Amniotic stem cell (primary cell): ENCODE measurements at regions not wholly inside any gene's neighbourhood (a gene's known extent, or its start where the extent isn't known, plus 50 kb on each side); places are given as distances from the start of the nearest gene placed in this dataset.
"Not testable (repeated sequence)": the region's sequence is repeated elsewhere in the genome, so short reads cannot be mapped to it uniquely, and the experiment has no call there.

Experiments used
- DNase-seq: peaks from one replicate; lab custom pipeline; 2025; lab: John Stamatoyannopoulos, UW

DNA sequence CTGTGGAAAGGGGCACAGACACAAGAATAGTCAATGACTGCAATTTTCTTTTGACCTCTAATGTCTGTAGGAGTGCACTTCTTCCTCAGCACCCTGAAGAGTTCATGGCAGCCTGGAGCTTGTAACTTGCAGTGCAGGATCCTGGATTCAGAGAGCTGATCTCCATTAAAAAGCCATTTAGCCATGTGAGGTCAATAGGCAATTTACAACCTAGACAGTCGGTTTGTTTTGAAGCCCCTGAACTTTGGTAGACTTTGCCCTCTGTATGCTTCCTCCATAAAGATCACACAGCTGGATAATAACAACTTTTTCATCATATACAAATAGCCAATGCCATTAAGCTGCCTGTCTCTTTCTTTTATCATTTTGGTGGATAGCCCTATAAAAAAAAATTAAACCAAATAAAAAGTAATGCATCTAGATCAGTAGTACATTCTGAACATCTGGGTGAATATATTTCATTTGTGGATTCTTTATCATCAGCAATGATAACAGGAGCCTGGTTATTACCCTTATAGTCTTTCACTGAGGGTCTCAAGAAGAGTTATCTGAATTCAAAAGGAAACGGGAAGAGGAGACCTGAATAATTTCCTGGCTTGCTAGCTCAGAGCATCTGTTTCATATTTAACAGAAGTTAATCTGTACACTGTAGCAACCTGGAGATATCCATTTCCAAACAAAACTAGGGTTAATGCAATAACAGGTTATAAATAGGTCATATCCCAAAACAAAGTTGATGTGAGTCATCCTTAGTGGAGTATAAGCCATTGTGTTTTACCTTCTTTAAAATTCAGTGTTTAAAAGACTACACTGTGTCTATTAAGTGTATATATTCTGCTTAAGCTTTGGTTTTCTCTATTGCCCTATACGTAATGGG, 193.8 kb upstream of the ACTBL2 start:
- DNase-seq: no peak

DNA sequence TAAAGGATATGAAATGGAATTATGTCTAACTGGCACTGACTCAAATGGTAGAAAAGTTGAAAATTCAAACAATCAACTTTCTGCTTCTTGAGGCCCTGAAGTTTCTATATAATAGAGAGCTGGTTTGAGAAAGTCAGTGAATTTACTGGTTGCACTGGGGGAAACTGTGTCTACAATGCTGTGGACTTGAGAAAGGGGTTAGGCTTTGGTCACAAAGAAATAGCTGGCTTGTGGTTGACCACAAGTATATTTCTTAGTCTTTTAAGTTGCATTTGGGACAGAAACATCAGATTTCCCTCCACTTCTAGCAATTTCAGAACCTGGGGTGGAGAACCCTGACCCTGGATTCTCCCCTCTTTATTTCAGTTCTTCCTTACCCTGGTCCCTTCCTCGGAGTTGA, 192.6 kb upstream of the ACTBL2 start:
- DNase-seq: no peak

DNA sequence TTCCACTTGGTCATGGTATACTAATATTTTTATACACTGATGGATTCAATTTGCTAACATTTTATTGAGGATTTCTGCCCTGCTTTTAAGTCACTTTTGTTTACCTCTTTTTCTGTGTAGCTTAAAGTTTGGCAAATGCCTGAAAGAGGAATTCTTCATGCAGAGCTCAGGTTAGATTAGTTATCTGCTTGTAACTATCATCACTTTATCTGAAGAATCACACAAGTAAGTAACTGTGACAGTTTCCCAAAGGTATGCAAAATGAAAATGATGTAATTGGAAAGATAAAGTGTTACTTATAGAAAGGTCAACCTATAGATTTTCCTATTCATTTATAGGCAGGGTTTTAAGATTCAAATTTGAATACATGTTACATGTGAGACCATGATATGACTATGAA, 188.8 kb upstream of the ACTBL2 start:
- no peak for DNase-seq

DNA sequence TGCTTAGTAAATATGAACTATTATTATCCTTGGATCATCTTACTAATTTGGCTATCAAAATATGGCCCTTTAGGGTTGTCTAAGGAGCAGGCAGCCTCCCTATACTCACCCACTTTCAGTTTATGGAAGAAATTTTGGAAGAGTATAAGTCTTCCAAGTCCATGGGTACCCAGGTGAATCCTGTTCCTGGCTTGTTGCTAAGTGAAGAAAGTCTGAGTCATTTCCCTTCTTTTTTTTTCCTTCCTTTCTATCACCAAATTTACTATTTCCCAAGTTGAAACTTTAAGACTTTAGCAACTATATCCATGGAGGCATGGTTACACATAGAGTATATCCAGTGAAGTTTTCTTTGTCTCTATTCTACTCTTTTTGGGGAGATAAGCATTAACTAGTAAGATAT, 184.0 kb upstream of the ACTBL2 start:
- no peak for DNase-seq

DNA sequence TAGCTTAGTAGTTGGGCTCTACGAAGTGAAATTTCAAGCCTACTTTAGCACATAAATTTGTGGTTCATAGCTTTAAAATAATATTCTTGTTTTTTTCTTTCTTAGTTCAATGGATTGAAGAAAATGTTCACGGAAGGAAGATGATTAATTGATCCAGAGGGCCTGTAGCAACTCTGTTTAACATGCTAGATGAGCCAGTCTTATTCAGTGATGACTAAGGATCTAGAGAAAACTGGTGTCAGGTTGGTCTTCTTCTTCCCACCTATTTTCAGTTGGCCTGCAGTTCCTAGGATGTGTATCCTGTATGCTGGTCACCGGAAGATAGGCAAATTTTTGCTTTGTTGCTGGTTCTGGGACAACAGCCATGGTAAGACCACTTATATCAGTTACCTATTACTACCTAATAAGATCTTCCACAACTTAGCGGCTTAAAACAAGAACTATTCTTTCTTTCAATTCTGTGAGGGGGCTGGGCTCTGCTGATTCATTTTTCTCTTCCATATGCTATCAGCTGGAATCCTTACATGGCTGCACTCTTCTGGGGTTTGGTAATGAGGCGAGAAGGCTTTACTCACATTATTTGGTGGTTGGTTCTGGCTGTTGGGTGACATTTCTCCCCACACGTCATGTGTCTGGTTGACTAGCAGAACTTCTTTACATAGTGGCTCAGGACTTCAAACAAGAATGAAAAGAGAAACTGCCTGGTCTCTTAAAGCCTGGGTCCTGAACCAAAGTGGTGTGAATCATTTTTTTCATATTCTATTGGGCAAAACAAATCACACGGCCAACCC, 182.7 kb upstream of the ACTBL2 start:
- DNase-seq: no peak

DNA sequence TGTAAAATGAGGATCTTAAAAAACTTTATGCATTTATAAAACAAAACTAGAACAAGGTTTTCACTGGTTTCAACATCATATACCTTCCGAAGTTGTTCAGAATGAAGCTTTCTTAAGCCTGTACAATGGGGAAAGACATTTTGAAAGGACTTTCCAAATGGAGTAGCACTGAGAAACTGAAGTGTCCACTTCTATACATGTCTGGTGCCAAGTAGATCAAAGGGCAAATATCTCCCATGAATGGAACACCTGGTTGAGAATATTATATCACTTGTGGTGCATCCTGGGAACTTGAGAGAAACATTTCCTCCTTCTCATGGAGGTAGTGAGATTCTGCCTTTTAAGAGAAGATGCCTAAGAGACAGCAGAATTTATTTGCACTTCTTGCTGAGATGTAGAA, 182.1 kb upstream of the ACTBL2 start:
- DNase-seq: no peak

DNA sequence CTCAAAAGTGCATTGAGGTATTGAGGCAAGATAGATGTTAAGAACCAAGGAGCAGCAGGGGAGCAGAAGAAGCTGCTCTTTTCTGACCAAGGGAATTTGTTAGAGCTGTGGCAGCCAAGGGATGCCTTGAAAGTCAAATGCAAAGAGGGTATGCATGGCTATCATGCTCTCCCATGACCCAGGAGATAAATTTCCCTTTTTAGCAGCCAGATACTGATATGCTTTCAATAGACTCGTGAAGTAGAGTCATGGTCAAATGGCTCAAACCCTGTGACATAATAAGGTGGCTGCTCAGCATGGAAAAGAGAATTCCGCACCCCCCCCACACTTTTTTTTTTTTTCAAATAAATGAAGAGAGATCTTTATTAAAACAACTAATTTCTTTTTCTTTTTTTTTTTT, 180.9 kb upstream of the ACTBL2 start:
- no peak for DNase-seq

DNA sequence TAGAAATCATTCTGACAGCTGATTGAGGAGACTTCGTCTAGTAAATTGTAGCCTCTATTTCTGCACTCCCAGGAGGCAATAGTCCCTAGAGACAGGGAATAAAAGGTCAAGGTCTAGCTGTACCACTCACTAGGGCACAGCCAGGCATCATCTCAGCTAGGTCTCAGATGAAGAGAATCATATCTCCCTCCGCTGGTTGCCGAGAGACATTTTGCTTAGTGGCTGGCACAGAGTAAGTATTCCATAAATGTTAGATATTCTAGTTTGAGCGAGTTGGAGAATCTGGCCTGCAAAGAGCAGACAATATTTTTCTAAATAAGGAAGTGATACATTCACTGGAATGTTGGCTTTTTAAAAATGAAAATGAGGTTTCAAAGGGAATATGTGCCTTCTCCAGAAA, 180.4 kb upstream of the ACTBL2 start:
- DNase-seq: no peak

DNA sequence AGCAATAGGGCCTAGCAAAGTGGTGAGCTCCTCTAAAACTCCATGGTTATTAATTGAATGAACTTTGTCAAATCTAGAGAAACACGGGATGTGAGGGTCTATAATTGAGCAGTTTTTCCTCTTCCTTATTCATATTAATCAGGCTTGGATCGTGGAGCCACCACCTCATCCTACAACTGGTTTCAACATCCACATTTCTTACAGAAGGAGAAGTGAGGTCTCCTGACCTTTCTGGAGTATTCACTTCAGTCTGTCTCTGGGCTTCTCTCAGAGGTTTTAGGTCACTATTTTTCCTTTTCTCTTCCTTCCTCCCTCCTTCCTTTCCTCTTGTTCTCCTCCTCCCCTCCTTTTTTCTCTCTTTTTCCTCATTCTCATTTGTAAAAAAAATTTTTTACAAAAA, 177.3 kb upstream of the ACTBL2 start:
- no peak for DNase-seq

DNA sequence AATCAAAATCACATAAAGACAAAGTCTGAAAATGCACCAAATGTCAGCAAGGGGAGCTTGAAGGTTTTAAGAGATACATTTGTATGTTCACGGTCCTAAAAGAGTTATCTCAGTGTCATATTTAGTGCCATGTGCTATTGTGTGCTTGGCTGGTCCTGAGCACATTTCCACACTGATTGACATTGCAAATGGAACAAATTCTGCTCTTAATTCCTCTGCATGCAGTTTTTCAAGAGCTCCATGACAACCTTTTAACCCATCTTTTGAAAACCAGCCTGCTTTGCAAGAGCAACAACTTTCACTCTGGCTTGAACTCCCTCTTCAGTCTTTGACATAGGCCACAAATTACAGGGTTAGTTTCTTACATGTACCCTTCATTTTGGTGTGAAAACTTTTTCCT, 175.4 kb upstream of the ACTBL2 start:
- DNase-seq: no peak

DNA sequence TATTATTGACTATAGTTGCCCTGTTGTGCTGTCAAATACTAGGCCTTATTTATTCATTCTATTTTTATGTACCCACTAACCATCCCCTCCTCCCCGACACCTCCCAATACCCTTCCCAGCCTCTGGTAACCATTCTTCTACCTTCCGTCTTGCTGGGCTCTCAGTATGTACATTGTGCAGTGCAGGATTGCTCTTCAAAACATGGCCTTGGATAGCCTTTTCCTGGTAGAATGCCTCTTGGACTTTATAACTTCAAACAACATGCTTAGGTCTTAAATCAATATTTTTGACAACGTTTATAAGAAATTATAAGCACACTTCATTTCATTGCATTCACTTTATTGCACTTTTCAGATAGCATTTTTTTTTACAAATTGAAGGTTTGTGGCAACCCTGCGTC, 172.6 kb upstream of the ACTBL2 start:
- DNase-seq: no peak

DNA sequence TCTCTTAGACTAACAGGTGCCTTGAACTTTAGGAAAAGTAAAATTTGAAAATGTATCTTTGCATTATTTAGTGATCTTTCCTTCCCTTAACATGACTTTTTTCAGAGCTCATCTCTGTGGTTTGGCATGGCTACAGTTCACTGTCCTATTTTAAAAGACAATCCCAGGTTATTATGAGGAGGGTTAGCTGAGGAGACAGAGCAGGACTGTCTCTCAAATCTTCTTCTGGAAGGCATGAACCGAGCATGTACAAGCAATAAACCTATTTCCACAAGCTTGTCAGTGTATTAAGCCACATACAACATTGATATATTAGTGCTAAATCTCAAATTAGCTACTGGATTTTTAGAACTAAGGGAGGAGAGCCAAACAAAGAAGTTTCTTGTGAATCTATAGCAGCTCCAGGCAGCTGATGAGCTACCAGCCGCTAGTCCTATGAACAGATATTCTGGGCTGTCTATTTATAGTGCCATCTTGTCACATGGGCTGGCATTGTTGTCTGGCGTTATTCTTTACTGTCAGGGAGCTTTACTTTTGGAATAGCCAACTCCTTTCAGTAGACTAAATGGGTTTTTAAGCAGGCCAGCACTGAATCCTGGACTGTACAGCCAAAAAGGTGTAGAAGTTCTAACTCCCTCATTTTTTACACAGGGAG, 171.2 kb upstream of the ACTBL2 start:
- no peak for DNase-seq

DNA sequence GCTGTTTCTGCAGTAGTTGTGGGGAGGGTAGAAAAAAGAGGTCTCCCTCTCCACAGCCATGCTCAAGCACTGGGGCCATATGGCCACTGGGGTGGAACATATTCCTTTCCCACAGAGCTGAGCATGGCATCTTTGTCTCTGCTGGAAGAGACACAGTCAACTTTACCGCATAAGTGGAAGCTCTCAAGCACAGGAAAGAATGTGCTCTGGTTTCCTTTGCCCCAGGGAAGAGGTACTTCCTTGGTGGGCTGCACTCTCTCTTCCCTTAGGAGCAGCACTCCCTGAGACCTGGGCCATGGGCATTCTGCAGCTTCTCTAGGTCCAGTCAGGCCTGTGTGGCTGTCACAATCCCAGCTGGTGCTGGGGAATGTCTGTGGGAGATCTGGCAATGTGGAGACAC, 168.5 kb upstream of the ACTBL2 start:
- no peak for DNase-seq

DNA sequence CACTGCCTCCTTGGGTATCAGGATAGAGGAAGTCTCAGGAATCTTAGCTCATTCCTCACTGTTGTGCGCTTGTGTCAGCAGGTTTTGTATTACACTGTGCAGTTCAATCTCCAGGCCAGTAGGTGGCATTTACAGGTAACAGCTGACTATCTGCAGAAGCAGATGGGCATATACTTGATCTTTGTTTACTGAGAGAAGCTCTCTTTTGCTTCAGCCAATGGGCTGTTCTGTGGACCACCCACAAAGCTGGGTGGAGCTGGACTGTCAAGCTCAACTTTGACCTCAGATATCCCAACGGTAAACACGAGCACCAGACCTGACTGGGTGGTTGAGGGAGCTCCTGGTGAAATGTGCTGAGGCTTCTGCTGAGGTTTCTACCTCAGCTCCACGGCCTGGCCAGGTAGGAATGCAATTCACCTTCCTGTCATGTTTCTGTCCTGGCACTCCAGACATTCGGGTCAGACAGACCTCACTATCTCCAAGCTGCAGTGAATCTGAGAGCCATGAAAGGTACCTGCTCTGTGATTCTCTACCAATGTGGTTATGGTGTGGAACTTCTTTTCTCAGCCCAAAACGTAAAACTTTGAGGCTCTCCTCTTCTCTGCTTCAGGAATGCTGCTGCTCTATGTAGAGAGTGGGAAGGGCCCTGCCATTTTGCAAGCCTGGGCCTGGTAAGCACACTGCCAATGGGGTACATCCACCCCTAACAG, 167.9 kb upstream of the ACTBL2 start:
- DNase-seq: peak; percentile 48

DNA sequence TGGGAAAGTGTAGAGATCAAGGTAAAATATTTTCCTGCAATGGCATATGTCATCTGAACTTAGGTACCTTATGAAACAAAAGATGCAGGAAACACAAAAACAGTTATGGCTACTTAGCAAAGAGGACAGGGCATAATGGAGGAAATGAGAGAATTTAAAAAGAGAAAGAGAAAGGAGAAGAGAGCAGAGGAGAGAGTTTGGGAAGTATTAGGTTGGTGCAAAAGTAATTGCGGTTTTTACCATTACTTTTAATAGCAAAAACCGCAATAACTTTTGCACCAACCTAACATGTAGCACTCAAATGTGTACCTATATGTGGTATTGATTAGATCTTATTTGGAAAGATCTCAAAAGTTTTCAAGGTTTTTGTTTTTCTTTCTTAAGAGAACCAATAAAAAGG, 160.1 kb upstream of the ACTBL2 start:
- no peak for DNase-seq

DNA sequence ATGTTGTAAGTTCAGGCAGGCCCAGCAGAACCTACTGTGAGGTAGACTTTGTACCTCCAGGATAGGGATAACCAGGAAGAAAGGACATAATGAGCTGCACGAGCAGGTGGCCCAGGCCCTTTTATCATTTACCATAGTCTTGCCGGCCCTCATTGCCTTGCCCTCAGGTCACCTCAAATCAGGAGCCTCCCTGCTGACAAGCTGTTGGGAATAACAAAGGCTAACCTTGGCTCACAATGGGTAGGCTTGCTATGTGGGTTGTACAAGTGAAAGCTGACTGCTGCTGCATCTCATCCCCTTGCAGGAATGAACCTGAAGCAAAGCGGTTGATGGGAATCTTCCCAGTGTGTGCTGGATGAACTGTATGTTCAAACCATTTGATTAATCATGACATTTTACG, 159.5 kb upstream of the ACTBL2 start:
- DNase-seq: no peak

DNA sequence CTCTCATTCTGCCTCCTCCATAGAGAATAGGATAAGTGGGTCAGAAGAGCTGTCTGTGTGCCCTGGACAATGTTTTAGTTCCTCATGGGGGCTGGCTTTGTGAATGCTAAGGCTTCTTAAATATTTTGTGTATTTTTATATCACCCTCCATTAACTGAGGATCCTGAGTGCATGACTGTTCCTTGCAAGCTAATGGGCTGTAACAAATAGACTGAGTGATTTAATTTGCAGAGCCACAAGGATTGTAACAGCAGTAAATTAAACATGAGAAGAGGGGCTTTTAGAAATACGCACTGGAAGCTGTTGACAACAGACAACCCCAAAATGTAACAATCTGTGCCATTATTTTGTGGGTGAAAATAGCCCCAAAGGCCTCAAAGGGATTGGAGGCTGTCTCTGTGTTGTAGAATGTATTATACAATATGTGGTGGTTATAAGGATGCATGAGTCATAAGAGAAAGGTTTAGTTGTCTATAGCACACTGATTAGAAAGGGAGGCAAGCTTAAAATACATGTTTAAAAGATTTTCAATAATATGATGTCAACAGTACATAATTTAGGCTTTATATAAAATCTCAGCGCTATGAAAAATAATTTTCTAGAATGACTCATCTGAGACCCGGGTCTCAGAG, 152.7 kb upstream of the ACTBL2 start:
- no peak for DNase-seq

DNA sequence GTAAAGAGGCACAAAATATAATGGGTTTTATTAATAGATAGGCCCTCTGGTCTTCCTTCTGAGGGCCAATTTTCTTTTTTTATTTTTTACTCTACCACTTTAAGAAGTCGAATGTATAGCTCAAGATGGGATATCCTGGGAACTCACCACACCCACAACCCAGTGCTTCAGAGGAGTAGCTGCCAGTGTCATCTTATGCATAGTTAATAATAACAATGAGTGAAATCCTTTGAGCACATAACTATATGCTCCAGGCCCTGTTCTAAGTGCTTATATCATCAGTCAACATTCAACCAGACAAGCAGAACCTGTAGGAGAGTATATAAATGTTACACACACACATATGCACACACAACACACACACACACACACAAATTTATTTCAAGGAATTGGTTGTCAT, 150.3 kb upstream of the ACTBL2 start:
- DNase-seq: no peak

DNA sequence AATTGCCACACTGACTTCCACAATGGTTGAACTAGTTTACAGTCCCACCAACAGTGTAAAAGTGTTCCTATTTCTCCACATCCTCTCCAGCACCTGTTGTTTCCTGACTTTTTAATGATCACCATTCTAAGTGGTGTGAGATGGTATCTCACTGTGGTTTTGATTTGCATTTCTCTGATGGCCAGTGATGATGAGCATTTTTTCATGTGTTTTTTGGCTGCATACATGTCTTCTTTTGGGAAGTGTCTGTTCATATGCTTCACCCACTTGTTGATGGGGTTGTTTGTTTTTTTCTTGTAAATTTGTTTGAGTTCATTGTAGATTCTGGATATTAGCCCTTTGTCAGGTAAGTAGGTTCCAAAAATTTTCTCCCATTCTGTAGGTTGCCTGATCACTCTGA, 148.5 kb upstream of the ACTBL2 start:
- DNase-seq: not testable (repeated sequence)

DNA sequence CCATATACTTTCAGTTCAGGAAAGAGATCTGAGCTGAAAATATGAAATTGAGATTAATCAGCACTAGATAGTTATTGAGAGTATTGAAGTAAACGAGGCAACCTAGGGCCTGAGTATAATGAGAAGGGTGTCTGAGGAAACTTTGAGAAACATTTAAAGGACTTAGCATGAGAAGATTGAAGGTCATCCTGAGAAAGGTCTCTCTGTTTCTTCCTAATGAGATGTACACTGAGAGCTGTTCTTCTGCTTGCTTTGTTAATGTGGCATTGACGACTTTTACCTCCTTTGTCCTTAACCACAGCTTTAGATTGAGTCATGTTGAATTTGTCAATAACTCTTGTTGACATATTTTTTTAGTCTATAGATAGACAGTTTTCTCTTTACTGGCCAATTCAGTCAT, 145.1 kb upstream of the ACTBL2 start:
- no peak for DNase-seq

DNA sequence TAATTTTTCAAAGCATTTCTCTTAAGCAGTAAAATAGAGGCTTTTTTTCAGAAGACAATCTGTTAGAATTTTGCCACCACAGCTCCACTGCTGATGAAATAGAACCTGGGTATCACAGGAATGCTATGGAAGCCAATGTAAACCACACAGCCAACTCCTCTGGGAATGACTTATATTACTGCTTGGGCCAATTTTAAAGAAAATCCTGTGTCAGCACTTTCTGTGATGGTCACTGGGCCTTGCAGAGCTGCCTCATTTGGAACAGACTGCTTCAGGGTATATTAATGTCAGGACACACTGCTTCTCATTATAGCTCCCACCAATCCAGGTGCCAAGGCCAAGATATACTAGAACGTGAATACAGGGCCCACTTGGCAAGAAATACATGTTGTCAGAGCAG, 144.1 kb upstream of the ACTBL2 start:
- no peak for DNase-seq

DNA sequence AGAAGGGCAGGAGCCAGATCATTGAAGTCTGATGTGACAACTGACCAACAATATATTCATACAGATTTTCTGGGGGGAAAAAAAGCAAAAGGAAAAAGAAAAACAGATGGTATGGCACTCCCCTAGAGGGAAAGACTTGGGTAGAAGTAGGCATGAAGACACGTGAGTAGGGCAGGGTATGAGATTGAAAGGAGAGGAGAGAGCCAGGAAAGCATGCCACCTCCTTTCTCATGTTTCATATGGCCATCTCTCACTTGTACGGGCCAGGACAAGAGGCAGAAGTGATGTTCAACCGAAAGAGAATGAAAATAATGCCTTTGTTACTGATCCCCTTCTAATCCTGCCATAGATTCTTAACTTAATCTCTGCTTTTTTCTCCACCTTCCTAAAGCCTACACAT, 139.0 kb upstream of the ACTBL2 start:
- DNase-seq: no peak
